ENCODE measurements at regions not wholly inside any gene's neighbourhood (a gene's known extent, or its start where the extent isn't known, plus 50 kb on each side); places are given as distances from the start of the nearest gene placed in this dataset.

DNA sequence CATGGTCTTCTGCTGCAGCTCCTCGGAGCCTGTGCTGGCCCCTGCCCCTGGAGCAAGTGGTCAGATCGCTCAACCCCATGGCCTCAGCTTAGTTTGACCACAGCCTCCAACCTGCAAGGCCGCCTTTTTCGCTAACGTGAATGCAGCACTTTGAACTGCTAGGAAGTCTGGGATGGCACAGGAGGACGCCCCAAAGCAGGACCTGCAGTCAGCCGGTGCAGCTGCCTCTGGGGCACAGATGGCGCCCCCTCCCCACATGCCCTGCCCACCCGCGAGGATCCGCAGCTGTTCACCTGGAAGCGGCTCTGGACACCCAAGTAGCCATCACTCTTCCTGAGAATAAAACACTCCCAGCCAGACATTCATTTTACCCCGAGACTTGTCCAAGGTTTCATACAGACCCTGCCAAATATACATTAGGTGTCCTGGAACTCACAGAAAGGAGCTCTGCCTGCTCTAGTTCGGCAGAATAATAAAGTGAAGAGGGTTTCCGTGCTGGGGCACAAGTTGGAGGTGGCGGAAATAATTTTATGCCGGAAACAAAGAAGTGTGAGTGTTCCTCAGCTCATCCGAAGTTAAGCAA lies 510.1 kb downstream of the EIPR1 start:
- Mint-ChIP-seq H3K4me3 (no peak overlapping the region), H3K36me3 (ENCODE audit: low read depth) (no peaks in the 10 kb centered on the region)

DNA sequence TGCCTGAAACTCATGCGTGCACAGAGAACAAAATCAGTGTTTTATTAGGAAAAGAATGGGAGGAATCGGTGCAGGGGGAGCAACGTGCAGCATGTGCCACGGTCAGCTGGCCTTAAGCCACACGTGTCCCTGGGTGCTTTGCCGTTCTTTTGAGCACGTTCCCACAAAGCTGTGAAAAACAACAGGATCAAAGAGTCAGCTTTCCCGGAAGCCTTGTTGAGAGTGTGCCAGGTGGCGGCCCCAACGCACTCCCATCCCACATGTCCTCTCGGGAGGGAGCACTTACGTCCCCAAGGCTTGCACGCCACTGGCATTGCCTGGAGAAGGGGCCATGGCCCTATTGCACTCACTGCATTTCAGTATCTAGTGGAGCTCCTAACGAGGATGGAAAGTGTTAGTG lies 511.2 kb downstream of the EIPR1 start:
- no peaks in the 10 kb centered on the region for H3K9me3 Mint-ChIP-seq
- H3K27me3 Mint-ChIP-seq (ENCODE audit: low read depth) = no peaks in the 10 kb centered on the region
- H3K36me3 Mint-ChIP-seq (ENCODE audit: low read depth) = no peaks in the 10 kb centered on the region
- H3K4me1 Mint-ChIP-seq (ENCODE audit: low read depth) = no peaks in the 10 kb centered on the region
- H3K27ac Mint-ChIP-seq = no peak overlapping the region
- H3K4me3 Mint-ChIP-seq = no peak overlapping the region

More for the DNA sequence above, 510.1 kb downstream of the EIPR1 start:
- no peak overlapping the region for H3K27ac Mint-ChIP-seq
- no peaks in the 10 kb centered on the region for H3K9me3 Mint-ChIP-seq
- no peaks in the 10 kb centered on the region for H3K4me1 Mint-ChIP-seq (ENCODE audit: low read depth)
- H3K27me3 Mint-ChIP-seq (ENCODE audit: low read depth) = no peaks in the 10 kb centered on the region

DNA sequence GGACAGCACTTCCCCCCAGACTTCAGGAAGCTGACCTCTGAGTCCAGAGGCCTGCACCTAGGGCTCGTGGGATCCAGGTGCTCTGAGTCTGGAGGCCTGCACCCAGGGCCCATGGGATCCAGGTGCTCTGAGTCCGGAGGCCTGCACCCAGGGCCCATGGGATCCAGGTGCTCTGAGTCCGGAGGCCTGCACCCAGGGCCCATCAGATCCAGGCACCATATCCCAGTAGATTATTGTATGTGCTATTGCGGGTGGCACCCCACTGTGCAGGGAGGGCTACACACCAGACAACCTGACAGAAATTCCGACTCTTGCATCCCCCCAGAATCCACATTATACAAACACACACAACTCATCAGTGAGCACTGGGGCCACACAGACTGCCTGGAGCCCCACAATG lies 515.2 kb downstream of the EIPR1 start:
- no peak overlapping the region for H3K27ac Mint-ChIP-seq
- no peak overlapping the region for H3K4me3 Mint-ChIP-seq
- H3K9me3 Mint-ChIP-seq = no peaks in the 10 kb centered on the region
- no peaks in the 10 kb centered on the region for H3K4me1 Mint-ChIP-seq (ENCODE audit: low read depth)
- no peaks in the 10 kb centered on the region for H3K27me3 Mint-ChIP-seq (ENCODE audit: low read depth)
- H3K36me3 Mint-ChIP-seq (ENCODE audit: low read depth) = no peaks in the 10 kb centered on the region

DNA sequence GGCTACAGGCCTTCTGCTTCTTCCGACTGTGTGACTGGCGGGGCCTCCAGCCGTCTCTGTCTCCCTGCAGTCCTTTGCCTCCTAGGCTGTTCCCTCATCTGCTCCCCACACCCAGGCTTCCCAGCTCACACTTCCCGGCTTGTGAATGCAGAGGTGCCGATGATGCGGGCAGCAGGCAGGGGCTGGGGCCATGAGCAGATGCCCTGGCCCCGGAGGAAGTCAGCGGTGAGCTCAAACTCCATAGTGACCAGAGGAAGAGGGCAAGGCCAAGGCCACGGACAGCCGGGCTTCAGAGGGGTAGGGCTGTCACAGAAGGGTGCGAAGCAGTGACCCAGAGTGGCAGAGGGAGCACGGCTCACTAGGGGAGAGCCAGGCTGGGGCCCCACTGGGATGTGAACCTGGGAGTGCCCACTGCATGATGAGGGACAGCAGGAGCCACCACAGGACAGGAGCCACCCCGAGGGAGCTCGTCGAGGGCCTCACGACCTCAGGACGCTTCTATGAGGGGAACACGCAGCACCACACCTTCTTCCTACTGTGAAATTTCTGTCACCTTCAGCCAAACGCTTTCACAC lies 515.9 kb downstream of the EIPR1 start:
- Mint-ChIP-seq H3K4me3 (no peak overlapping the region), H3K27ac (no peak overlapping the region), H3K27me3 (ENCODE audit: low read depth) (no peaks in the 10 kb centered on the region), H3K36me3 (ENCODE audit: low read depth) (no peaks in the 10 kb centered on the region), H3K9me3 (no peaks in the 10 kb centered on the region), H3K4me1 (ENCODE audit: low read depth) (no peaks in the 10 kb centered on the region)

DNA sequence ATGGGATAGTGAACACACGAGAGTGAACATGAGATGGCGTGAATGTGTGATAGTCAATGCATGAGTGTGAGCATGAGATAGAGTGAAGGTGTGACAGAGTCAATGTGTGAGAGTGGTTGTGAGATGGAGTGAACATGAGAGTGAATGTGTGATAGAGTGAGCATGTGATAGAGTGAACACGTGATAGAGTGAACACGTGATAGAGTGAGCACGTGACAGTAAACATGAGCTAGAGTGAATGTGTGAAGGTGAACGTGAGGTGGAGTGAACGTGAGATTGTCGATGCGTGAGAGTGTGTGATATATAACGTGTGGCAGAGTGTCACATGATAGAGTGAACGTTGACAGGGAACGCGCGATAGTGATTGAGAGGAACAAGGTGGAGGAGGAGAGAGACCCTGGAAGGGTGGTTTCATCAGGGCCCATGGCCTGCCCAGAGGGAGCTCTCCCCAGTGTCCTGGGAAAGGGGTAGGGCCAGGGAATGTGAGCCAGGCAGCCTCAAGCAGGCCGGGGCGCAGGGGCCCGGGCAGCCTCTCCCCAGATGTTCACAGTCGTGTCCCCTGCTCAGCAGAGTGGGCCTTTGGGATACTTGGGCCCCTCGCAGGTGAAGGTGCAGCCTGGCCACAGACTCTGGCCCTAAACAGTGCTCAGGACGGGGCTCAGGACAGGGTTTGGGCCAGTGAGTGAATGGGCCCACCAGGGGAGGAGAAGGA lies 516.9 kb downstream of the EIPR1 start:
- Mint-ChIP-seq H3K9me3 (no peaks in the 10 kb centered on the region), H3K4me1 (ENCODE audit: low read depth) (no peaks in the 10 kb centered on the region), H3K27ac (no peak overlapping the region), H3K27me3 (ENCODE audit: low read depth) (no peaks in the 10 kb centered on the region), H3K36me3 (ENCODE audit: low read depth) (no peaks in the 10 kb centered on the region), H3K4me3 (no peak overlapping the region)

DNA sequence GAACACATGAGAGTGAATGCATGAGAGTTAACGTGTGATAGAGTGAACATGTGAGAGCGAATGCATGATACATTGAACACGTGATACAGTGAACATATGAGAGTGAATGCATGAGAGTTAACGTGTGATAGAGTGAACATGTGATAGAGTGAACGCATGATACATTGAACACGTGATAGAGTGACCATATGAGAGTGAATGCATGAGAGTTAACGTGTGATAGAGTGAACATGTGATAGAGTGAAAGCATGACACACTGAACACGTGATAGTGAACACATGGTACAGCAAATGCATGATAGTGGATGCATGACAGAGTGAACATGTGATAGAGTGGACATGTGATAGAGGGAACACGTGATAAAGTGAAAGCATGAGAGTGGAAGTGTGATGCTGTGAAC lies 517.9 kb downstream of the EIPR1 start:
- no peaks in the 10 kb centered on the region for H3K9me3 Mint-ChIP-seq
- no peaks in the 10 kb centered on the region for H3K27me3 Mint-ChIP-seq (ENCODE audit: low read depth)
- no peak overlapping the region for H3K4me3 Mint-ChIP-seq
- no peaks in the 10 kb centered on the region for H3K36me3 Mint-ChIP-seq (ENCODE audit: low read depth)
- no peak overlapping the region for H3K27ac Mint-ChIP-seq
- no peaks in the 10 kb centered on the region for H3K4me1 Mint-ChIP-seq (ENCODE audit: low read depth)

DNA sequence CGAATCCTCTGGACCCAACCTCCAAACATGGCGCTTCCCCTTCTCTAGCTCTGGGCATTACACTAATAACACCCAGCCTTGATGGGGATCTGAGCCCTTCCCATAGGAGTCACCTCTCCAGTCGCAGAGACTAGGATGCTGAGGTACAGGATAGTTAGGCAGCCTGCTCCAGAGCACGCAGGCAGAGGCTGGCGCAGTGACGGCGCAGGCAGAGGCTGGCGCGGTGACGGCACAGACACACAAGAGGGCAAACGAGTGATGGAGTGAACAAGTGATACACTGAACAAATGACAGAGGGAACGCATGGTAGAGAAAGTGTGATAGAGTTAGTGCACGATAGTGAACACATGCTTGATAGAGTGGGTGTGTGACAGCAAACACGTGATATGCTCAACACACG lies 518.5 kb downstream of the EIPR1 start:
- Mint-ChIP-seq H3K36me3 (ENCODE audit: low read depth) (no peaks in the 10 kb centered on the region), H3K27me3 (ENCODE audit: low read depth) (no peaks in the 10 kb centered on the region), H3K9me3 (no peaks in the 10 kb centered on the region), H3K4me1 (ENCODE audit: low read depth) (no peaks in the 10 kb centered on the region), H3K27ac (no peak overlapping the region), H3K4me3 (no peak overlapping the region)

DNA sequence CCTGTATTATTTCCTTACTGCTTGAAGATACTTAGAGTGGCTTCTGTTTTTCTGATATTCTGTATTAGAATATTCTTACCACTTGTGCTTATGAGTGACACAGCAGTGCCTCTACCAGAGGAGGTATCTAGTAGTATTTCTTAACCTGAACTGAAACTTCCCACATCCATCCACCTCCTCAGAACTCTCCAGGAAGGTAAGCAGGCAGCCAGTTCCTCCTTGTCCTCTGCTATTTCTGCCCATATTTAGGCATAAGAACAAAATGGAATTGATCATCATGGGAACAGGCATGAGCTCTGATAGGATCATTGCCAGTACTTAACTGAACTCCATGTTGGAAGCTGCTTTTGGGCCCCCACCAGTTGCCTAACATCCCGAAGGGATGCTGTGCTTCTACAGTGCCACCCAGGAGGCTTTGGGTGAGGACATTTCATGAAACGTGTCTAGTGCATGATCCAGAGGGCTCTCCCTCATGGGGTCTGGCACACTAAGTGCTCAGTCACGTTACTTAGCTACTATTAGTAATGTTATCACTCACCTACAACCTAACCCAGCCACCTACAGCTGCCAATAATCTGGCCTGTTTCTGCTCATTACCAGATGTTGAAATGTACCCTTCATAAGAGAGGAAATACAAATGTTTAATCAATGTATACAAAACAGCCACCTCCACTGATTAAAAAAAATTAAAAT lies 520.7 kb downstream of the EIPR1 start:
- H3K9me3 Mint-ChIP-seq = no peaks in the 10 kb centered on the region

DNA sequence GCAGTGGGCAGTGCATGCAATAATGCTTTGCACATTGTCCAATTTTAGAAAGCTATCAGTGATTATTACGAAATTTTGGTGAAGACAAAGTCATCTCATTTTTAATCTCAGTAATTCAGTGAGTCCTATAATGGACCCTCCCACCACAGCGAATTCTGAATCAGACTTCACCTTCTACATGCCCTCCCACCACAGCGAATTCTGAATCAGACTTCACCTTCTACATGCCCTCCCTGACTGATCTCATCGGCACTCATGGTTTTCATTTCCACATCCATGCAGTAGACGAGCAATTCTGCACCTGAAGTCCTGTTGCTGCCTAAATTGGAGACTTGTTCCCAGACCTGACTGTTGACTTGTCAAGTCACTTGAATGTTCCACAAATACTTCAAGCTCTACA lies 522.3 kb downstream of the EIPR1 start:
- Mint-ChIP-seq H3K4me1 (ENCODE audit: low read depth) (no peaks in the 10 kb centered on the region), H3K27me3 (ENCODE audit: low read depth) (no peaks in the 10 kb centered on the region), H3K4me3 (no peak overlapping the region), H3K36me3 (ENCODE audit: low read depth) (no peaks in the 10 kb centered on the region), H3K9me3 (no peaks in the 10 kb centered on the region), H3K27ac (no peak overlapping the region)

More for the DNA sequence above, 520.7 kb downstream of the EIPR1 start:
- no peaks in the 10 kb centered on the region for H3K4me1 Mint-ChIP-seq (ENCODE audit: low read depth)
- no peaks in the 10 kb centered on the region for H3K36me3 Mint-ChIP-seq (ENCODE audit: low read depth)
- no peak overlapping the region for H3K27ac Mint-ChIP-seq
- no peak overlapping the region for H3K4me3 Mint-ChIP-seq
- H3K27me3 Mint-ChIP-seq (ENCODE audit: low read depth) = no peaks in the 10 kb centered on the region

DNA sequence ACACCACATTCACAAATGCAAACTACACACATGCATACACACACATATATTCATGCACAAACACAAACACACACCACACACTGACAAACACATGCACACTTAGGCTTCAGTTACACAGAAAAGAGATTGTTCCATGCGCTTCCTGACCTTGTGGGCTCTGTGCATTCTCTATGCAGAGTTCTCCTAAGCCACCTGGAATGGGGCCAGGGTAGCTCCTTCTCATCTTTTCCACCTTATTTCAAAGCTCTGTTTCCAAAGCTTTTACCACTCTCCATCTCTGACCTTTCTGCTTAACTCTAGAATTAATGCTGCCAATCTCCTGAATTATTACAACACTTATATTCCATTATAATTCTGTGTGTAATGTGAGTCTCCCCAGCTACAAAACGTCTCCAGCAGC lies 522.3 kb upstream of the MYT1L start:
- Mint-ChIP-seq H3K27ac (no peak overlapping the region), H3K4me1 (ENCODE audit: low read depth) (no peaks in the 10 kb centered on the region), H3K9me3 (no peaks in the 10 kb centered on the region), H3K36me3 (ENCODE audit: low read depth) (no peaks in the 10 kb centered on the region), H3K4me3 (no peak overlapping the region), H3K27me3 (ENCODE audit: low read depth) (no peaks in the 10 kb centered on the region)

DNA sequence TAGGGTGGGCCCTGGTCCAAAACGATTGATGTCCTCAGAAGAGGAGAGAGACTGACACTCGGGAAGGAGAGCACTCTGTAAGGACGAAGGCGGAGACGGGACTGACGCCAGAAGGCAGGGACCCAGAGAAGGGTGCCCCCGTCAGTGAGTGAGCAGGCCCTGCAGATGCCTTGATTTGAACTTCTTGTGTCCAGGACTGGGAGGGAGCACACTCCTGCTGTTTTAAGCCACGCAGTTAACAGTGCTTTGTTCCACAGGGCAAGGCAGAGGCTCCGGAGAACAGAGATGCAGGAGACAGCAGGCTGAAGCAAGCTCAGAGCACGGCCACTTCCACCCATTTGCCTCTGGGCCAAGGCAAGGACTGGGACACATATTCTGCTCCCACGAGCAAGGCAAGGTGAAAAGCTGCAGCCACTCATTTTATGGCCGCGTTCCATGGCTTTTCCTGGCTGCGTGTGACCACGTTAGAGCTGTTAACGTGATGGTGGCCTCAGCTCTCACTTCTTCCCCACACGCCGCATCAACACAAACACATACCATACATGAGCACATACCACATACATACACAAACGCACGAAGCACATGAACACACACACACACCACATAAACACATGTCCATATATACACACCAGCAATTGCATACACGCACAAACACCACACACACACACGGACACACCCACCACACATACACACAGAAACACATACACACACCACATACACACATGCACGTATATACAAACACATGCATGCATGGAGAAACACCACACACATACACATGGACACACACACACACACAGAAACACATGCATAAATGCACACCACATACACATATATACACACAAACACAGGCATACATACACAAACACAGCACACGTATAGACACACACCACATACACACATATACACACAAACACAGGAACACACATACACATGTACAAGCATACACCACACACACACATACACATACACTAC lies 521.0 kb upstream of the MYT1L start:
- H3K4me1 Mint-ChIP-seq (ENCODE audit: low read depth) = no peaks in the 10 kb centered on the region
- no peaks in the 10 kb centered on the region for H3K9me3 Mint-ChIP-seq
- no peaks in the 10 kb centered on the region for H3K36me3 Mint-ChIP-seq (ENCODE audit: low read depth)
- no peaks in the 10 kb centered on the region for H3K27me3 Mint-ChIP-seq (ENCODE audit: low read depth)
- no peak overlapping the region for H3K27ac Mint-ChIP-seq
- H3K4me3 Mint-ChIP-seq = no peak overlapping the region

DNA sequence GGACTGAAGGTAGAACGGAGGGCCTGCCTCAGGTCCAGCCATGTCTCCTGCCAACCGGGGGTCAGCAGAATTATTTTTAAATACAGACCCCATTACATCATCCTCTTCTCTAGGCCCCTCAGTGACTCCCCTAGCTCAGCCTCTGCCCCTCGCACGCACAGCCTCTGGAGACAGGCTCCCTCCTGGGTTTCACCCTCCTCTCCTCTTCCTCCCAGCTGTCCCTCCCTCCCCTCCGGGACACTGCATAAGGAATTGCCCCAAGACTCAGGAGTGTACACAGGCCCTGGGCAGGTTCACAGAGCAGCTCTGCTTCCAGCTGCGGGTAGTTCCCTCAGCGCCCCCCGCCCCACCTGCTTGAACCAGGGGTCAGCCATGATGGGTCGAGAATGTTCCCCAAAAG lies 520.2 kb upstream of the MYT1L start:
- Mint-ChIP-seq H3K9me3 (no peaks in the 10 kb centered on the region), H3K36me3 (ENCODE audit: low read depth) (no peaks in the 10 kb centered on the region), H3K4me1 (ENCODE audit: low read depth) (no peaks in the 10 kb centered on the region), H3K27ac (no peak overlapping the region), H3K27me3 (ENCODE audit: low read depth) (no peaks in the 10 kb centered on the region), H3K4me3 (no peak overlapping the region)

DNA sequence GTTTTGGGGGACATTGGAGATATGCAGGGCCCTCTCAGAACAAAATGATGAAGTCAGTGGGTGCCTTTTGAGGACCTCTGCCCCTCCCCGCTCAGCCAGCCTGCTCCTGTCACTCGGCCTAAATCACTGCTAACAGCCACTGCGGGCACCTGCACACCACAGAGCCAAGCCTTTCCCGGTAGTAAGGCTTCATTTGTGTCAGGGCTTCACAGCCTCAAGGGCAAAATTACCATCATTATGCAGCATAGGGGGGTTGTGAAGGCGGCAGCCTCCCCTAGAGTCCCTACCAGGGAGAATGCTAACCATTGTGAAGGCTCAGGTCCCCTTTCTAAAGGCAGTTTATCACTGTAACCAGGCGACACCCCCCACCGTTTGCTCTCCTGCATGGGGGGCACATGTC lies 519.8 kb upstream of the MYT1L start:
- Mint-ChIP-seq H3K27ac (no peak overlapping the region), H3K36me3 (ENCODE audit: low read depth) (no peaks in the 10 kb centered on the region), H3K27me3 (ENCODE audit: low read depth) (no peaks in the 10 kb centered on the region), H3K9me3 (no peaks in the 10 kb centered on the region), H3K4me1 (ENCODE audit: low read depth) (no peaks in the 10 kb centered on the region), H3K4me3 (no peak overlapping the region)

DNA sequence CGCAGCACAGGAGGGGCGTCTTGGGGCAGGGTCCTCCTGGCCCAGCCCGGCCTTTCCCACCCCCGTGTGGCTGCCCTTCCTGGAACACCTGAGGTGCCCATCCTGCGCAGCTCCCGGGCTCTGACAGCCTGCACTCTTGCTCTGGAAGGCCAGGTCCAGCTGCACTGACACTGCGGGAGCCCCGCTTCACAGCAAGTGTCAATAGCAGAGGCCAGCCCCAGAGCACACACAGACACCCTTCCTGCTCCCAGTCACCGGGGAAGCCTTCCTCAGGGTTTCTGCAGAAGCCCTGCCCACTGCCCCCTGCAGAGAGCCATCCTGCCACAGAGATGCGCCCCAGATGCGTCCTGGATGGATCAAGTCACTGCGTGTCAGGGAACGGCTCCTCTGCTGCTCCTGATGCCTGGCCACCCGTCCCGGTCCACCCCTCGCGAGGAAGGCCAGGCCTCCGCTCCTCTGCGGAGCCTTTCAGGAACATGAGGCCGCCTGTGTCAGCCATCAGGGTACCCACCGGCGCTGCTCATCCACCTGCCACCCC lies 519.2 kb upstream of the MYT1L start:
- no peak overlapping the region for H3K27ac Mint-ChIP-seq
- no peak overlapping the region for H3K4me3 Mint-ChIP-seq
- H3K4me1 Mint-ChIP-seq (ENCODE audit: low read depth) = no peaks in the 10 kb centered on the region
- no peaks in the 10 kb centered on the region for H3K36me3 Mint-ChIP-seq (ENCODE audit: low read depth)
- H3K27me3 Mint-ChIP-seq (ENCODE audit: low read depth) = no peaks in the 10 kb centered on the region
- H3K9me3 Mint-ChIP-seq = no peaks in the 10 kb centered on the region

Measured in T-helper 1 cell treated with Interleukin-12 subunit alpha and Interleukin-12 subunit beta and Interleukin-4 antibody, amounts not matched to agents 30 μg/mL and 1 μg/mL, for 36 hours (primary cell).